ENCODE measurements at regions not wholly inside any gene's neighbourhood (a gene's known extent, or its start where the extent isn't known, plus 50 kb on each side); places are given as distances from the start of the nearest gene placed in this dataset.

DNA sequence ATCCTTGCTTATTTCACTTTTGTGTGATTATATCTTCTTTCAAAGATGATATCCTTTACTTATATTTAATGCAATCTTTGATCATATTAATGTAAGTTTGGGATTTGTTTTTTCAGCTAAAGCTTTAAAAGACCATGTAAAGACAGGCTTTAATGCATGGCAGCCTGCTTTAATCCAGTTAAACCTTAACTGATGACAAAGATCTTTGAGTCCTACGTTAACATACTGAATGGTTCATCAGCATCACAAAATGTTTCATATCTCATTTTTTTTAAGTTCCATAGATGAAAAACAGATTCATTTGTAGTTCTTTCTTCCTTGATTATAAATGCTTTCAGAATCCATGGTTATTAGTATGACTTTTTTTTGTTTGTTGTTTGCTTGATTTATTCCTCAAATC, 1102.8 kb downstream of the FSTL5 start:
- TF ChIP-seq, protein P1, sequence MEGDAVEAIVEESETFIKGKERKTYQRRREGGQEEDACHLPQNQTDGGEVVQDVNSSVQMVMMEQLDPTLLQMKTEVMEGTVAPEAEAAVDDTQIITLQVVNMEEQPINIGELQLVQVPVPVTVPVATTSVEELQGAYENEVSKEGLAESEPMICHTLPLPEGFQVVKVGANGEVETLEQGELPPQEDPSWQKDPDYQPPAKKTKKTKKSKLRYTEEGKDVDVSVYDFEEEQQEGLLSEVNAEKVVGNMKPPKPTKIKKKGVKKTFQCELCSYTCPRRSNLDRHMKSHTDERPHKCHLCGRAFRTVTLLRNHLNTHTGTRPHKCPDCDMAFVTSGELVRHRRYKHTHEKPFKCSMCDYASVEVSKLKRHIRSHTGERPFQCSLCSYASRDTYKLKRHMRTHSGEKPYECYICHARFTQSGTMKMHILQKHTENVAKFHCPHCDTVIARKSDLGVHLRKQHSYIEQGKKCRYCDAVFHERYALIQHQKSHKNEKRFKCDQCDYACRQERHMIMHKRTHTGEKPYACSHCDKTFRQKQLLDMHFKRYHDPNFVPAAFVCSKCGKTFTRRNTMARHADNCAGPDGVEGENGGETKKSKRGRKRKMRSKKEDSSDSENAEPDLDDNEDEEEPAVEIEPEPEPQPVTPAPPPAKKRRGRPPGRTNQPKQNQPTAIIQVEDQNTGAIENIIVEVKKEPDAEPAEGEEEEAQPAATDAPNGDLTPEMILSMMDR (IDR thresholded peaks at IDR 0.05; ENCODE audit: insufficient read depth, low read length, poor library complexity, severe bottlenecking) = no peak
- TF ChIP-seq EZH2phosphoT487 (conservative IDR thresholded peaks at IDR 0.05; ENCODE audit: low read length) = no peak
